Transverse colon (tissue), 3 donors: ENCODE measurements at regions not wholly inside any gene's neighbourhood (a gene's known extent, or its start where the extent isn't known, plus 50 kb on each side); places are given as distances from the start of the nearest gene placed in this dataset.

Experiments used
- EP300 ChIP-seq: sonication (generic); formaldehyde crosslinking; IDR thresholded peaks from one replicate; pipeline ENCODE4 v1.6.1; 2017; ENCODE audit warnings: antibody characterized with exemption, low read depth
- POLR2A ChIP-seq: fragments of 450-650 bp; IDR thresholded peaks from one replicate; pipeline ENCODE4 v1.6.1; 2016; ENCODE audit warnings: antibody characterized with exemption, mild to moderate bottlenecking, moderate library complexity
- TF ChIP-seq, protein P1 (sequence below), 5 experiments: fragments of 200-600 bp in 3 of 5; fragments of 450-650 bp in 2 of 5; sonication (generic) in 3 of 5; IDR thresholded peaks; 1 replicate in 2 of 5; 2 replicates in 3 of 5; pipeline ENCODE4 v1.5.1; 2016 to 2017; ENCODE audit warnings: antibody characterized with exemption in 5 of 5, inconsistent platforms in 3 of 5, mild to moderate bottlenecking in 2 of 5, moderate library complexity in 1 of 5

- TF ChIP-seq, protein P1, sequence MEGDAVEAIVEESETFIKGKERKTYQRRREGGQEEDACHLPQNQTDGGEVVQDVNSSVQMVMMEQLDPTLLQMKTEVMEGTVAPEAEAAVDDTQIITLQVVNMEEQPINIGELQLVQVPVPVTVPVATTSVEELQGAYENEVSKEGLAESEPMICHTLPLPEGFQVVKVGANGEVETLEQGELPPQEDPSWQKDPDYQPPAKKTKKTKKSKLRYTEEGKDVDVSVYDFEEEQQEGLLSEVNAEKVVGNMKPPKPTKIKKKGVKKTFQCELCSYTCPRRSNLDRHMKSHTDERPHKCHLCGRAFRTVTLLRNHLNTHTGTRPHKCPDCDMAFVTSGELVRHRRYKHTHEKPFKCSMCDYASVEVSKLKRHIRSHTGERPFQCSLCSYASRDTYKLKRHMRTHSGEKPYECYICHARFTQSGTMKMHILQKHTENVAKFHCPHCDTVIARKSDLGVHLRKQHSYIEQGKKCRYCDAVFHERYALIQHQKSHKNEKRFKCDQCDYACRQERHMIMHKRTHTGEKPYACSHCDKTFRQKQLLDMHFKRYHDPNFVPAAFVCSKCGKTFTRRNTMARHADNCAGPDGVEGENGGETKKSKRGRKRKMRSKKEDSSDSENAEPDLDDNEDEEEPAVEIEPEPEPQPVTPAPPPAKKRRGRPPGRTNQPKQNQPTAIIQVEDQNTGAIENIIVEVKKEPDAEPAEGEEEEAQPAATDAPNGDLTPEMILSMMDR (IDR thresholded peaks at IDR 0.05) = no peak
- TF ChIP-seq EP300 (no peak), POLR2A (no peak)
Measured at GRCh38 chr10:107473225-107473624, 308.7 kb upstream of the SORCS1 start.
